Ascending aorta (tissue), 2 donors: ENCODE measurements at regions not wholly inside any gene's neighbourhood (a gene's known extent, or its start where the extent isn't known, plus 50 kb on each side); places are given as distances from the start of the nearest gene placed in this dataset.

ENCODE experiments used
- DNase-seq, 2 donors: peaks; one replicate each; pipeline ENCODE4 v3.0.0-alpha.2; 2019; ENCODE audit warnings: low spot score in 2 of 2
- H3K27ac ChIP-seq, 2 donors: fragments of 200-600 bp; sonication (generic); one replicate each; pipeline ENCODE4 v1.5.1; 2016 to 2017; ENCODE audit warnings: mild to moderate bottlenecking in 1 of 2
- H3K27me3 ChIP-seq: fragments of 200-600 bp; sonication (generic); one replicate; pipeline ENCODE4 v1.5.1; 2017
- H3K36me3 ChIP-seq, 2 donors: fragments of 200-600 bp; sonication (generic); one replicate each; pipeline ENCODE4 v1.5.1; 2016
- H3K4me1 ChIP-seq, 2 donors: fragments of 200-600 bp; sonication (generic); one replicate each; pipeline ENCODE4 v1.5.1; 2016 to 2017; ENCODE audit warnings: mild to moderate bottlenecking in 1 of 2
- H3K4me3 ChIP-seq, 2 donors: fragments of 200-600 bp; sonication (generic); one replicate each; pipeline ENCODE4 v1.5.1; 2016 to 2017; ENCODE audit warnings: mild to moderate bottlenecking in 1 of 2
- H3K9me3 ChIP-seq, 2 donors: fragments of 200-600 bp; sonication (generic); one replicate each; pipeline ENCODE4 v1.5.1; 2016
- CTCF ChIP-seq, 3 experiments: fragments of 200-600 bp in 2 of 3; fragments of 450-650 bp in 1 of 3; sonication (generic) in 2 of 3; IDR thresholded peaks; one replicate each; pipeline ENCODE4 v1.5.1; 2016 to 2019; ENCODE audit warnings: antibody characterized with exemption in 3 of 3, mild to moderate bottlenecking in 1 of 3, moderate library complexity in 1 of 3
- intact Hi-C: fragments of 100-400 bp; cut with DNase I; formaldehyde crosslinking; loops from one replicate; pipeline ENCODE4 v1.15.1; 2023

GRCh38 chr10:78596556-78596955 is 472.2 kb upstream of the ZMIZ1 start:
- intact Hi-C loops: no loop called here
- no peaks in the 10 kb centered on the region for H3K36me3 ChIP-seq
- H3K27me3 ChIP-seq: no peaks in the 10 kb centered on the region
- no peak for DNase-seq
- TF ChIP-seq CTCF (IDR thresholded peaks at IDR 0.05): no peak
- H3K4me1 ChIP-seq: no peaks in the 10 kb centered on the region
- H3K27ac ChIP-seq: no peak overlapping the region
- no peak overlapping the region for H3K4me3 ChIP-seq
- H3K9me3 ChIP-seq: no peaks in the 10 kb centered on the region

- Histone ChIP-seq H3K36me3 (no peaks in the 10 kb centered on the region), H3K4me3 (no peak overlapping the region), H3K4me1 (no peaks in the 10 kb centered on the region), H3K27ac (no peak overlapping the region), H3K27me3 (no peaks in the 10 kb centered on the region), H3K9me3 (no peaks in the 10 kb centered on the region)
- no peak for TF ChIP-seq CTCF (IDR thresholded peaks at IDR 0.05)
- no peak for DNase-seq
- intact Hi-C loops: no loop called here
These were observed 470.8 kb upstream of the ZMIZ1 start for GRCh38 chr10:78597796-78598555.

- intact Hi-C loops: no loop called here
These were observed 469.5 kb upstream of the ZMIZ1 start for GRCh38 chr10:78599122-78599853.

GRCh38 chr10:78600121-78600665 is 468.6 kb upstream of the ZMIZ1 start:
- intact Hi-C loops: no loop called here
- Histone ChIP-seq H3K4me3 (no peak overlapping the region), H3K36me3 (no peaks in the 10 kb centered on the region), H3K27ac (no peak overlapping the region), H3K9me3 (no peaks in the 10 kb centered on the region), H3K27me3 (no peaks in the 10 kb centered on the region), H3K4me1 (no peaks in the 10 kb centered on the region)
- no peak for DNase-seq
- TF ChIP-seq CTCF (IDR thresholded peaks at IDR 0.05): no peak

More at GRCh38 chr10:78599122-78599853, 469.5 kb upstream of the ZMIZ1 start:
- no peak for TF ChIP-seq CTCF (IDR thresholded peaks at IDR 0.05)
- Histone ChIP-seq H3K4me3 (no peak overlapping the region), H3K27me3 (no peaks in the 10 kb centered on the region), H3K9me3 (no peaks in the 10 kb centered on the region), H3K27ac (no peak overlapping the region), H3K36me3 (no peaks in the 10 kb centered on the region), H3K4me1 (no peaks in the 10 kb centered on the region)
- DNase-seq: no peak

GRCh38 chr10:78600740-78601139 is 468.0 kb upstream of the ZMIZ1 start:
- H3K4me3 ChIP-seq: no peak overlapping the region
- DNase-seq: no peak
- no peaks in the 10 kb centered on the region for H3K4me1 ChIP-seq
- H3K36me3 ChIP-seq: no peaks in the 10 kb centered on the region
- no peaks in the 10 kb centered on the region for H3K9me3 ChIP-seq
- no peaks in the 10 kb centered on the region for H3K27me3 ChIP-seq
- no peak for TF ChIP-seq CTCF (IDR thresholded peaks at IDR 0.05)
- intact Hi-C loops: no loop called here
- no peak overlapping the region for H3K27ac ChIP-seq
